H1 (cell line): ENCODE measurements at regions not wholly inside any gene's neighbourhood (a gene's known extent, or its start where the extent isn't known, plus 50 kb on each side); places are given as distances from the start of the nearest gene placed in this dataset.

ENCODE experiments used
- CTCF ChIA-PET: fragments of 300-600 bp; sonication (Branson Sonifier 250); formaldehyde crosslinking; loops from one replicate; lab custom pipeline; 2021; ENCODE audit not compliant: partially characterized antibody; lab: Charles Lee
- POLR2A ChIA-PET: fragments of 300-600 bp; sonication (Branson Sonifier 250); formaldehyde crosslinking; loops from one replicate; lab custom pipeline; 2021; ENCODE audit warnings: inconsistent platforms; ENCODE audit not compliant: partially characterized antibody; lab: Charles Lee
- DNase-seq, 2 experiments: peaks; one replicate each; pipeline versions ENCODE4 v3.0.0 to v3.0.0-alpha.2; 2010 to 2022; ENCODE audit warnings: low spot score in 2 of 2, low read depth in 1 of 2, mixed read lengths in 1 of 2
- FAIRE-seq: peaks from 2 replicates; lab custom pipeline; 2011; peaks lifted over from hg19 to GRCh38; lab: Jason Lieb, UNC
- H2AFZ ChIP-seq: 2 replicates; pipeline ENCODE4 v1.8.1; 2012; ENCODE audit warnings: low read length, inconsistent platforms
- H2AK5ac ChIP-seq: 2 replicates; pipeline ENCODE4 v1.6.1; 2013; ENCODE audit warnings: low read depth, low read length
- H2BK120ac ChIP-seq: replicated peaks from 2 replicates; pipeline ENCODE3; 2013; ENCODE audit warnings: low read depth, low read length, inconsistent platforms
- H2BK12ac ChIP-seq: 2 replicates; pipeline ENCODE4 v1.6.1; 2013; ENCODE audit warnings: low read depth, low read length
- H2BK15ac ChIP-seq: 2 replicates; pipeline ENCODE4 v1.6.1; 2013; ENCODE audit warnings: low read length
- H2BK20ac ChIP-seq: 2 replicates; pipeline ENCODE4 v1.6.1; 2013; ENCODE audit warnings: low read length
- H2BK5ac ChIP-seq: 2 replicates; pipeline ENCODE4 v1.6.1; 2013; ENCODE audit warnings: low read depth, low read length
- H3K14ac ChIP-seq: 2 replicates; pipeline ENCODE4 v1.6.1; 2013; ENCODE audit warnings: inconsistent platforms; ENCODE audit not compliant: insufficient read length
- H3K18ac ChIP-seq: 2 replicates; pipeline ENCODE4 v1.6.1; 2013; ENCODE audit warnings: low read length; ENCODE audit errors: extremely low read depth
- H3K23ac ChIP-seq: 2 replicates; pipeline ENCODE4 v1.6.1; 2013; ENCODE audit warnings: inconsistent platforms; ENCODE audit not compliant: insufficient read length
- H3K23me2 ChIP-seq: 2 replicates; pipeline ENCODE4 v1.6.1; 2013; ENCODE audit warnings: low read depth, low read length
- H3K27ac ChIP-seq: 2 replicates; pipeline ENCODE4 v1.6.1; 2011; ENCODE audit warnings: low read depth, low read length, inconsistent platforms
- H3K27me3 ChIP-seq, 4 experiments: replicated peaks in 1 of 4; 1 replicate in 1 of 4; 2 replicates in 3 of 4; pipeline versions ENCODE4 v1.6.1 to v1.8.1; 2011 to 2013; ENCODE audit warnings: low read length in 3 of 4, mild to moderate bottlenecking in 3 of 4, inconsistent platforms in 2 of 4, mixed read lengths in 2 of 4, moderate library complexity in 1 of 4; ENCODE audit not compliant: control insufficient read depth in 3 of 4, insufficient read depth in 3 of 4; ENCODE audit errors: extremely low read depth in 1 of 4
- H3K36me3 ChIP-seq, 4 experiments: 2 replicates each; pipeline versions ENCODE4 v1.6.1 to v1.8.1; 2011 to 2013; ENCODE audit warnings: mild to moderate bottlenecking in 4 of 4, low read length in 3 of 4, moderate library complexity in 2 of 4, control low read depth in 1 of 4, inconsistent platforms in 1 of 4; ENCODE audit not compliant: insufficient read depth in 4 of 4, control insufficient read depth in 2 of 4
- H3K4ac ChIP-seq: replicated peaks from 2 replicates; pipeline ENCODE3; 2013; ENCODE audit warnings: low read length, low read depth, mixed read lengths, inconsistent platforms; ENCODE audit not compliant: insufficient read length
- H3K4me1 ChIP-seq, 4 experiments: replicated peaks in 1 of 4; 1 replicate in 1 of 4; 2 replicates in 3 of 4; pipeline versions ENCODE4 v1.6.1 to v1.8.1; 2011 to 2013; ENCODE audit warnings: low read length in 3 of 4, inconsistent platforms in 2 of 4, mixed read lengths in 1 of 4; ENCODE audit not compliant: insufficient read depth in 4 of 4, control insufficient read depth in 3 of 4
- H3K4me2 ChIP-seq, 2 experiments: 2 replicates each; pipeline versions ENCODE4 v1.6.1 to v1.8.1; 2011 to 2013; ENCODE audit warnings: low read depth in 2 of 2, low read length in 2 of 2, control low read depth in 1 of 2, inconsistent platforms in 1 of 2, mild to moderate bottlenecking in 1 of 2; ENCODE audit not compliant: insufficient read depth in 1 of 2
- H3K4me3 ChIP-seq, 4 experiments: fragments of 200-600, 300-600 bp in 1 of 4; sonication (generic), shearing (Covaris generic), sonication (Bioruptor Twin) in 1 of 4; 2 replicates each; pipeline versions ENCODE4 v1.5.1 to v1.8.1; 2011 to 2016; ENCODE audit warnings: low read length in 4 of 4, low read depth in 3 of 4, control low read depth in 2 of 4, inconsistent platforms in 2 of 4, mild to moderate bottlenecking in 2 of 4, mixed read lengths in 1 of 4, moderate library complexity in 1 of 4; ENCODE audit not compliant: insufficient read depth in 2 of 4; ENCODE audit errors: extremely low read depth in 1 of 4
- H3K56ac ChIP-seq: replicated peaks from 2 replicates; pipeline ENCODE3; 2013; ENCODE audit warnings: low read depth, mild to moderate bottlenecking, mixed read lengths, low read length, inconsistent platforms; ENCODE audit not compliant: insufficient read length
- H3K79me1 ChIP-seq: 2 replicates; pipeline ENCODE4 v1.6.1; 2013; ENCODE audit warnings: low read depth, low read length, control low read depth
- H3K79me2 ChIP-seq, 2 experiments: 2 replicates each; pipeline versions ENCODE4 v1.6.1 to v1.8.1; 2012 to 2013; ENCODE audit warnings: low read length in 2 of 2, mild to moderate bottlenecking in 2 of 2, inconsistent platforms in 1 of 2; ENCODE audit not compliant: insufficient read depth in 2 of 2, control insufficient read depth in 1 of 2
- H3K9ac ChIP-seq, 4 experiments: replicated peaks in 1 of 4; 1 replicate in 1 of 4; 2 replicates in 3 of 4; pipeline versions ENCODE4 v1.6.1 to v1.8.1; 2011 to 2013; ENCODE audit warnings: low read depth in 3 of 4, low read length in 3 of 4, control low read depth in 2 of 4, mild to moderate bottlenecking in 2 of 4, moderate library complexity in 2 of 4, inconsistent platforms in 1 of 4; ENCODE audit errors: extremely low read depth in 1 of 4
- H3K9me3 ChIP-seq, 2 experiments: 2 replicates each; pipeline versions ENCODE4 v1.6.1 to v1.8.1; 2012 to 2013; ENCODE audit warnings: mild to moderate bottlenecking in 2 of 2, moderate library complexity in 2 of 2, control low read depth in 1 of 2, inconsistent platforms in 1 of 2, low read depth in 1 of 2, low read length in 1 of 2, mixed read lengths in 1 of 2; ENCODE audit not compliant: insufficient read depth in 2 of 2
- H4K20me1 ChIP-seq, 2 experiments: replicated peaks in 1 of 2; 2 replicates each; pipeline versions ENCODE3 to v1.8.1; 2011 to 2013; ENCODE audit warnings: inconsistent platforms in 2 of 2, low read length in 2 of 2, mild to moderate bottlenecking in 1 of 2; ENCODE audit not compliant: insufficient read depth in 2 of 2, control insufficient read depth in 1 of 2
- H4K5ac ChIP-seq: 2 replicates; pipeline ENCODE4 v1.6.1; 2013; ENCODE audit warnings: low read length, low read depth, mixed read lengths, inconsistent platforms; ENCODE audit not compliant: insufficient read length
- H4K8ac ChIP-seq: 2 replicates; pipeline ENCODE4 v1.8.0; 2013; ENCODE audit warnings: mild to moderate bottlenecking, moderate library complexity, low read length, inconsistent platforms; ENCODE audit not compliant: insufficient read depth; ENCODE audit errors: extremely low read depth
- H4K91ac ChIP-seq: replicated peaks from 2 replicates; pipeline ENCODE3; 2013; ENCODE audit warnings: low read length, mixed read lengths, inconsistent platforms; ENCODE audit not compliant: insufficient read length
- E2F6 ChIP-seq: IDR thresholded peaks from 2 replicates; pipeline ENCODE4 v1.6.1; 2012; ENCODE audit warnings: inconsistent platforms
- EP300 ChIP-seq, 2 experiments: IDR thresholded peaks; 1 replicate in 1 of 2; 2 replicates in 1 of 2; pipeline ENCODE4 v1.6.1; 2011 to 2012; ENCODE audit warnings: low read depth in 2 of 2, low read length in 2 of 2, mild to moderate bottlenecking in 2 of 2, borderline replicate concordance in 1 of 2, inconsistent platforms in 1 of 2, moderate library complexity in 1 of 2
- EZH2 ChIP-seq: fragments of 200-600 bp; sonication (generic); IDR thresholded peaks from 2 replicates; pipeline ENCODE4 v1.7.1; 2012; ENCODE audit warnings: low read depth, mild to moderate bottlenecking, moderate library complexity, low read length, inconsistent platforms; ENCODE audit not compliant: severe bottlenecking
- PHF8 ChIP-seq: fragments of 200-600 bp; sonication (generic); conservative IDR thresholded peaks from 2 replicates; pipeline ENCODE4 v1.7.1; 2012; ENCODE audit warnings: low read depth, mild to moderate bottlenecking, inconsistent platforms, low read length, moderate library complexity
- RAD21 ChIP-seq, 2 experiments: IDR thresholded peaks in 1 of 2; conservative IDR thresholded peaks in 1 of 2; 2 replicates each; pipeline ENCODE4 v1.6.1; 2011; ENCODE audit warnings: low read depth in 2 of 2, low read length in 2 of 2, improper control_type of control experiment in 1 of 2, inconsistent platforms in 1 of 2, mild to moderate bottlenecking in 1 of 2, moderate library complexity in 1 of 2
- SIN3A ChIP-seq, 2 experiments: IDR thresholded peaks in 1 of 2; conservative IDR thresholded peaks in 1 of 2; 2 replicates each; pipeline ENCODE4 v1.6.1; 2011 to 2012; ENCODE audit warnings: low read length in 2 of 2, improper control_type of control experiment in 1 of 2, low read depth in 1 of 2, mild to moderate bottlenecking in 1 of 2
- SIRT6 ChIP-seq: IDR thresholded peaks from one replicate; pipeline ENCODE4 v1.7.1; 2012; ENCODE audit warnings: low read length, inconsistent platforms
- TAF1 ChIP-seq: IDR thresholded peaks from 2 replicates; pipeline ENCODE4 v1.6.1; 2011; ENCODE audit warnings: mild to moderate bottlenecking, low read depth, low read length
- TBP ChIP-seq: IDR thresholded peaks from 2 replicates; pipeline ENCODE4 v1.6.1; 2011; ENCODE audit warnings: low read depth, low read length, improper control_type of control experiment
- TEAD4 ChIP-seq: IDR thresholded peaks from 2 replicates; pipeline ENCODE4 v1.6.1; 2012; ENCODE audit warnings: low read depth, low read length, inconsistent platforms, mixed read lengths
- WGBS, 2 experiments: shearing (Covaris generic) in 1 of 2; methylation state at CpG; one replicate each; pipeline versions ENCODE4 v1.1.6 to v1.1.7; 2013 to 2015; ENCODE audit warnings: low lambda C conversion rate in 2 of 2, mixed read lengths in 2 of 2, inconsistent platforms in 1 of 2, low coverage in 1 of 2, missing lambda C conversion rate in 1 of 2; ENCODE audit not compliant: insufficient replicate concordance in 2 of 2, insufficient coverage in 1 of 2, insufficient read length in 1 of 2; ENCODE audit errors: extremely low coverage in 1 of 2, missing lambda C conversion rate in 1 of 2; 5-methylcytosine and 5-hydroxymethylcytosine counted together

- H3K4me1 ChIP-seq = no peaks in the 10 kb centered on the region
- H4K20me1 ChIP-seq = no peaks in the 10 kb centered on the region
- DNase-seq (no peak), FAIRE-seq (no peak)
- peak overlapping the region; percentile 15 for H4K5ac ChIP-seq
- no peak overlapping the region for H3K14ac ChIP-seq
- H2BK15ac ChIP-seq = no peak overlapping the region
- no peak overlapping the region for H2BK20ac ChIP-seq
- no peak overlapping the region for H3K23ac ChIP-seq
- H4K8ac ChIP-seq = no peak overlapping the region
- no peak overlapping the region; the same call in 1 of the 2 replicates for H3K18ac ChIP-seq
- H3K23me2 ChIP-seq = no peaks in the 10 kb centered on the region
- no peaks in the 10 kb centered on the region for H3K79me1 ChIP-seq
- H3K4me2 ChIP-seq = no peak overlapping the region
- H3K4ac ChIP-seq = no peak overlapping the region
- no peak overlapping the region for H4K91ac ChIP-seq
- ChIA-PET CTCF (interaction anchor here (1.3 to 1.4 kb wide), 3 partner anchors 14 to 188 kb away, joined by 3 to 4 read pairs (median 3); no protein-coding TSS in a partner anchor), POLR2A (no interaction called here)
- no peaks in the 10 kb centered on the region for H3K79me2 ChIP-seq
- H3K9me3 ChIP-seq = no peaks in the 10 kb centered on the region; a peak in 1 of 4 replicates
- no peak overlapping the region for H2BK12ac ChIP-seq
- TF ChIP-seq EP300 (IDR thresholded peaks at IDR 0.05; ENCODE audit: borderline replicate concordance in 1 of 2, low read depth in 2 of 2, low read length in 2 of 2) (no peak), EZH2 (no peak), RAD21 (IDR thresholded peaks at IDR 0.05 in 1 of 2, conservative IDR thresholded peaks at IDR 0.05 in 1 of 2; ENCODE audit: low read depth in 2 of 2, low read length in 2 of 2) (no peak), TAF1 (no peak), PHF8 (no peak), SIRT6 (no peak), SIN3A (conservative IDR thresholded peaks at IDR 0.05 in 1 of 2, IDR thresholded peaks at IDR 0.05 in 1 of 2; ENCODE audit: low read depth in 1 of 2, low read length in 2 of 2) (no peak), TBP (no peak), E2F6 (no peak), TEAD4 (no peak)
- H3K36me3 ChIP-seq = no peaks in the 10 kb centered on the region
- no peak overlapping the region for H3K9ac ChIP-seq
- WGBS, 2 experiments = 87% methylated on average over 4 of the region's 4 CpGs; no CpG with 5 or more reads in 1 of the 2 experiments
- no peaks in the 10 kb centered on the region for H3K27me3 ChIP-seq
- no peak overlapping the region for H2AK5ac ChIP-seq
- no peak overlapping the region for H2BK120ac ChIP-seq
- H3K56ac ChIP-seq = no peak overlapping the region
- H2BK5ac ChIP-seq = no peak overlapping the region
- H3K27ac ChIP-seq = no peak overlapping the region
- H2AFZ ChIP-seq = no peak overlapping the region
- no peak overlapping the region for H3K4me3 ChIP-seq
Measured at GRCh38 chr9:107653263-107653821, 163.8 kb upstream of the KLF4 start.
